ENCODE measurements at regions not wholly inside any gene's neighbourhood (a gene's known extent, or its start where the extent isn't known, plus 50 kb on each side); places are given as distances from the start of the nearest gene placed in this dataset.
A peak's percentile ranks its signal among the peaks of the same experiment; 100 is the strongest.
"Not testable (repeated sequence)": the region's sequence is repeated elsewhere in the genome, so short reads cannot be mapped to it uniquely, and the experiment has no call there.

- in situ Hi-C loops (cut with MboI; ENCODE audit: low pct_ligation_motif_present in 1 of 4, low pct_unique_long_range_greater_than_20kb in 1 of 4, low sequenced_read_pairs in 3 of 4) = no loop called here
These were observed 68.7 kb upstream of the TEX13D start for GRCh38 chrX:124263743-124264142.

GRCh38 chrX:124268099-124268498 lies 64.4 kb upstream of the TEX13D start:
- Histone ChIP-seq H3K27ac (peak overlapping the region in 1 of 4 donors; percentile 42), H3K27me3 (no peaks in the 10 kb centered on the region), H3K9me3 (no peaks in the 10 kb centered on the region), H3K4me3 (no peak overlapping the region), H3K36me3 (peaks cover 0 to 1% (median 0%) of the 10 kb centered on the region in 4 donors), H3K4me1 (no peaks in the 10 kb centered on the region)
- no peak for DNase-seq
- no peak for TF ChIP-seq EP300 (IDR thresholded peaks at IDR 0.05; ENCODE audit: low read depth)
- no peak for TF ChIP-seq POLR2AphosphoS5 (IDR thresholded peaks at IDR 0.05)
- TF ChIP-seq POLR2A (IDR thresholded peaks at IDR 0.05) = no peak
- TF ChIP-seq CTCF (IDR thresholded peaks at IDR 0.05) = no peak
- in situ Hi-C loops (cut with MboI; ENCODE audit: low pct_ligation_motif_present in 1 of 4, low pct_unique_long_range_greater_than_20kb in 1 of 4, low sequenced_read_pairs in 3 of 4) (no loop called here), intact Hi-C loops (cut with DNase I; ENCODE audit: low total_unique reads) (no loop called here)

More at GRCh38 chrX:124263743-124264142, 68.7 kb upstream of the TEX13D start:
- Histone ChIP-seq H3K4me1 (no peaks in the 10 kb centered on the region), H3K4me3 (no peak overlapping the region), H3K27ac (no peak overlapping the region), H3K27me3 (no peaks in the 10 kb centered on the region), H3K36me3 (no peaks in the 10 kb centered on the region), H3K9me3 (no peaks in the 10 kb centered on the region)
- intact Hi-C loops (cut with DNase I; ENCODE audit: low total_unique reads) = no loop called here
- 86 to 100% methylated on average over 1 to 4 of the region's 4 CpGs for WGBS, 2 donors (ENCODE audit: low coverage in 1 of 2)
- TF ChIP-seq POLR2A (IDR thresholded peaks at IDR 0.05) (no peak), EP300 (IDR thresholded peaks at IDR 0.05; ENCODE audit: low read depth) (no peak), CTCF (IDR thresholded peaks at IDR 0.05) (no peak), POLR2AphosphoS5 (IDR thresholded peaks at IDR 0.05) (no peak)
- DNase-seq = no peak

GRCh38 chrX:124269881-124270280 lies 62.6 kb upstream of the TEX13D start:
- peaks cover 0 to 1% (median 0%) of the 10 kb centered on the region in 4 donors for H3K36me3 ChIP-seq
- no peak overlapping the region for H3K4me3 ChIP-seq
- TF ChIP-seq CTCF (IDR thresholded peaks at IDR 0.05) (no peak), POLR2AphosphoS5 (IDR thresholded peaks at IDR 0.05) (no peak), EP300 (IDR thresholded peaks at IDR 0.05; ENCODE audit: low read depth) (no peak), POLR2A (IDR thresholded peaks at IDR 0.05) (no peak)
- peak overlapping the region in 3 of 4 donors; percentile 20 to 52 (median 44) for H3K27ac ChIP-seq
- no peaks in the 10 kb centered on the region for H3K9me3 ChIP-seq
- H3K27me3 ChIP-seq = no peaks in the 10 kb centered on the region
- H3K4me1 ChIP-seq = no peaks in the 10 kb centered on the region
- intact Hi-C loops (cut with DNase I; ENCODE audit: low total_unique reads) = no loop called here
- in situ Hi-C loops (cut with MboI; ENCODE audit: low pct_ligation_motif_present in 1 of 4, low pct_unique_long_range_greater_than_20kb in 1 of 4, low sequenced_read_pairs in 3 of 4) = no loop called here
- no peak for DNase-seq
- 67% methylated on average over 2 of the region's 2 CpGs; no CpG with 5 or more reads in 1 of the 2 donors for WGBS, 2 donors (ENCODE audit: low coverage in 1 of 2)

- H3K4me3 ChIP-seq; H3K27me3 ChIP-seq; intact Hi-C loops (cut with DNase I; ENCODE audit: low total_unique reads); H3K9me3 ChIP-seq; H3K4me1 ChIP-seq; DNase-seq; in situ Hi-C loops (cut with MboI; ENCODE audit: low pct_ligation_motif_present in 1 of 4, low pct_unique_long_range_greater_than_20kb in 1 of 4, low sequenced_read_pairs in 3 of 4); H3K36me3 ChIP-seq: not testable (repeated sequence)
- H3K27ac ChIP-seq = peak overlapping the region in 2 of 4 donors; percentile 8 to 51
These were observed 60.9 kb upstream of the TEX13D start for GRCh38 chrX:124271599-124271998.

GRCh38 chrX:124272370-124272982 lies 60.0 kb upstream of the TEX13D start:
- TF ChIP-seq EP300 (IDR thresholded peaks at IDR 0.05; ENCODE audit: low read depth) (no peak), POLR2A (IDR thresholded peaks at IDR 0.05) (no peak), CTCF (IDR thresholded peaks at IDR 0.05) (no peak), POLR2AphosphoS5 (IDR thresholded peaks at IDR 0.05) (no peak)
- Histone ChIP-seq H3K4me3 (no peak overlapping the region), H3K36me3 (peaks cover 0 to 1% (median 0%) of the 10 kb centered on the region in 4 donors), H3K27me3 (no peaks in the 10 kb centered on the region), H3K4me1 (no peaks in the 10 kb centered on the region), H3K27ac (no peak overlapping the region), H3K9me3 (no peaks in the 10 kb centered on the region)
- whole genome bisulfite sequencing, 2 donors (ENCODE audit: low coverage in 1 of 2) = 73 to 82% methylated on average over 5 of the region's 5 CpGs
- no peak for DNase-seq
- intact Hi-C loops (cut with DNase I; ENCODE audit: low total_unique reads) (no loop called here), in situ Hi-C loops (cut with MboI; ENCODE audit: low pct_ligation_motif_present in 1 of 4, low pct_unique_long_range_greater_than_20kb in 1 of 4, low sequenced_read_pairs in 3 of 4) (no loop called here)
